H9 (cell line): ENCODE measurements at regions not wholly inside any gene's neighbourhood (a gene's known extent, or its start where the extent isn't known, plus 50 kb on each side); places are given as distances from the start of the nearest gene placed in this dataset.
A peak's percentile ranks its signal among the peaks of the same experiment; 100 is the strongest.

Experiments
- DNase-seq: peaks from one replicate; pipeline ENCODE4 v3.0.0-alpha.2; 2017
- H2AFZ ChIP-seq: one replicate; pipeline ENCODE4 v1.6.1; 2013; ENCODE audit warnings: mild to moderate bottlenecking, low read length, control low read depth, moderate library complexity
- H2AK5ac ChIP-seq: 2 replicates; pipeline ENCODE4 v1.6.1; 2013; ENCODE audit warnings: low read length, control low read depth, mixed read lengths; ENCODE audit not compliant: insufficient read length
- H2BK120ac ChIP-seq: one replicate; pipeline ENCODE4 v1.6.1; 2013; ENCODE audit warnings: low read depth, mild to moderate bottlenecking, low read length, control low read depth, inconsistent platforms; ENCODE audit not compliant: poor library complexity, severe bottlenecking
- H2BK12ac ChIP-seq: 2 replicates; pipeline ENCODE4 v1.6.1; 2013; ENCODE audit warnings: low read length, control low read depth, mixed read lengths, low read depth; ENCODE audit not compliant: insufficient read length
- H2BK15ac ChIP-seq: 2 replicates; pipeline ENCODE4 v1.6.1; 2013; ENCODE audit warnings: low read depth, low read length, control low read depth
- H2BK20ac ChIP-seq: one replicate; pipeline ENCODE4 v1.6.1; 2013; ENCODE audit warnings: low read depth, mild to moderate bottlenecking, low read length, control low read depth, inconsistent platforms; ENCODE audit not compliant: poor library complexity, severe bottlenecking
- H2BK5ac ChIP-seq: 2 replicates; pipeline ENCODE4 v1.6.1; 2013; ENCODE audit warnings: low read length, control low read depth, mixed read lengths; ENCODE audit not compliant: insufficient read length
- H3K14ac ChIP-seq: 2 replicates; pipeline ENCODE4 v1.6.1; 2013; ENCODE audit warnings: low read length, control low read depth; ENCODE audit not compliant: insufficient read depth
- H3K18ac ChIP-seq: 2 replicates; pipeline ENCODE4 v1.6.1; 2013; ENCODE audit warnings: low read depth, mild to moderate bottlenecking, mixed read lengths, low read length, control low read depth; ENCODE audit not compliant: insufficient read length
- H3K23ac ChIP-seq: 2 replicates; pipeline ENCODE4 v1.6.1; 2013; ENCODE audit warnings: low read length, control low read depth, mixed read lengths, low read depth; ENCODE audit not compliant: insufficient read length
- H3K23me2 ChIP-seq: 2 replicates; pipeline ENCODE4 v1.6.1; 2013; ENCODE audit warnings: low read depth, mild to moderate bottlenecking, mixed read lengths, low read length, control low read depth; ENCODE audit not compliant: insufficient read length, poor library complexity, severe bottlenecking
- H3K27ac ChIP-seq: 2 replicates; pipeline ENCODE4 v1.5.1; 2013; ENCODE audit warnings: low read length, control low read depth, mixed read lengths, low read depth; ENCODE audit not compliant: insufficient read length
- H3K27me3 ChIP-seq: 2 replicates; pipeline ENCODE4 v1.6.1; 2013; ENCODE audit warnings: low read length, control low read depth, inconsistent platforms; ENCODE audit not compliant: insufficient read depth
- H3K4ac ChIP-seq: 2 replicates; pipeline ENCODE4 v1.6.1; 2013; ENCODE audit warnings: low read depth, mild to moderate bottlenecking, control low read depth, inconsistent platforms, low read length, moderate library complexity
- H3K4me1 ChIP-seq: 2 replicates; pipeline ENCODE4 v1.6.1; 2013; ENCODE audit warnings: low read length, control low read depth, inconsistent platforms; ENCODE audit not compliant: insufficient read depth
- H3K4me2 ChIP-seq: 2 replicates; pipeline ENCODE4 v1.6.1; 2013; ENCODE audit warnings: low read length, control low read depth, mixed read lengths; ENCODE audit not compliant: insufficient read length, insufficient read depth
- H3K56ac ChIP-seq: 2 replicates; pipeline ENCODE4 v1.6.1; 2013; ENCODE audit warnings: low read depth, mild to moderate bottlenecking, mixed read lengths, low read length, control low read depth; ENCODE audit not compliant: insufficient read length
- H3K79me1 ChIP-seq: 2 replicates; pipeline ENCODE4 v1.6.1; 2013; ENCODE audit warnings: low read depth, mild to moderate bottlenecking, moderate library complexity, low read length, control low read depth, inconsistent platforms; ENCODE audit not compliant: insufficient read depth, poor library complexity, severe bottlenecking
- H3K79me2 ChIP-seq: 2 replicates; pipeline ENCODE4 v1.6.1; 2013; ENCODE audit warnings: low read length, control low read depth, inconsistent platforms; ENCODE audit not compliant: insufficient read depth
- H3K9ac ChIP-seq: 2 replicates; pipeline ENCODE4 v1.6.1; 2013; ENCODE audit warnings: low read length, control low read depth, mixed read lengths; ENCODE audit not compliant: insufficient read length; ENCODE audit errors: extremely low read depth
- H3K9me3 ChIP-seq: one replicate; pipeline ENCODE4 v1.6.1; 2013; ENCODE audit warnings: low read depth, low read length, inconsistent platforms; ENCODE audit not compliant: control insufficient read depth
- H3T11ph ChIP-seq: one replicate; pipeline ENCODE4 v1.6.1; 2013; ENCODE audit warnings: mild to moderate bottlenecking, low read length, control low read depth, inconsistent platforms
- H4K20me1 ChIP-seq: one replicate; pipeline ENCODE4 v1.6.1; 2013; ENCODE audit not compliant: control insufficient read depth, insufficient read length, insufficient read depth
- H4K5ac ChIP-seq: 2 replicates; pipeline ENCODE4 v1.6.1; 2013; ENCODE audit warnings: low read depth, mild to moderate bottlenecking, mixed read lengths, low read length, control low read depth; ENCODE audit not compliant: insufficient read length
- H4K8ac ChIP-seq: replicated peaks from 2 replicates; pipeline ENCODE4 v1.6.1; 2013; ENCODE audit warnings: low read length, control low read depth, mixed read lengths, low read depth; ENCODE audit not compliant: insufficient read length
- H4K91ac ChIP-seq: 2 replicates; pipeline ENCODE4 v1.6.1; 2013; ENCODE audit warnings: low read depth, mild to moderate bottlenecking, moderate library complexity, mixed read lengths, low read length, control low read depth; ENCODE audit not compliant: insufficient read length
- H3K27ac Mint-ChIP-seq, 3 experiments: 2 replicates in 2 of 3; 3 replicates in 1 of 3; pipeline ENCODE4 v1.8.0; 2020 to 2021; ENCODE audit warnings: mixed read lengths in 3 of 3, mild to moderate bottlenecking in 1 of 3, moderate library complexity in 1 of 3
- H3K27me3 Mint-ChIP-seq: 2 replicates; pipeline ENCODE4 v1.8.0; 2021; ENCODE audit warnings: low read depth, mild to moderate bottlenecking, moderate library complexity, mixed read lengths
- H3K36me3 Mint-ChIP-seq, 3 experiments: 2 replicates in 2 of 3; 3 replicates in 1 of 3; pipeline ENCODE4 v1.8.0; 2020 to 2021; ENCODE audit warnings: low read depth in 3 of 3, mixed read lengths in 3 of 3; ENCODE audit not compliant: insufficient read depth in 1 of 3
- H3K4me1 Mint-ChIP-seq, 2 experiments: 2 replicates each; pipeline ENCODE4 v1.8.0; 2020; ENCODE audit warnings: mixed read lengths in 2 of 2
- H3K4me3 Mint-ChIP-seq, 2 experiments: 2 replicates in 1 of 2; 3 replicates in 1 of 2; pipeline ENCODE4 v1.8.0; 2020 to 2021; ENCODE audit warnings: mild to moderate bottlenecking in 2 of 2, mixed read lengths in 2 of 2, moderate library complexity in 1 of 2
- H3K9me3 Mint-ChIP-seq, 2 experiments: 2 replicates in 1 of 2; 3 replicates in 1 of 2; pipeline ENCODE4 v1.8.0; 2020; ENCODE audit warnings: mild to moderate bottlenecking in 2 of 2, mixed read lengths in 2 of 2, moderate library complexity in 1 of 2
- WGBS: extraction: QIAGEN DNeasy Blood & Tissue Kit; methylation state at CpG from one replicate; pipeline ENCODE4 v1.1.7; 2013; ENCODE audit warnings: missing lambda C conversion rate, low lambda C conversion rate, mixed read lengths; ENCODE audit not compliant: insufficient read length; ENCODE audit errors: extremely low coverage; 5-methylcytosine and 5-hydroxymethylcytosine counted together
- TF ChIP-seq, protein P1 (sequence below): fragments of 200-600 bp; sonication (generic); conservative IDR thresholded peaks from 3 replicates; pipeline ENCODE4 v1.8.0; 2021; ENCODE audit warnings: antibody characterized with exemption, mild to moderate bottlenecking

DNA sequence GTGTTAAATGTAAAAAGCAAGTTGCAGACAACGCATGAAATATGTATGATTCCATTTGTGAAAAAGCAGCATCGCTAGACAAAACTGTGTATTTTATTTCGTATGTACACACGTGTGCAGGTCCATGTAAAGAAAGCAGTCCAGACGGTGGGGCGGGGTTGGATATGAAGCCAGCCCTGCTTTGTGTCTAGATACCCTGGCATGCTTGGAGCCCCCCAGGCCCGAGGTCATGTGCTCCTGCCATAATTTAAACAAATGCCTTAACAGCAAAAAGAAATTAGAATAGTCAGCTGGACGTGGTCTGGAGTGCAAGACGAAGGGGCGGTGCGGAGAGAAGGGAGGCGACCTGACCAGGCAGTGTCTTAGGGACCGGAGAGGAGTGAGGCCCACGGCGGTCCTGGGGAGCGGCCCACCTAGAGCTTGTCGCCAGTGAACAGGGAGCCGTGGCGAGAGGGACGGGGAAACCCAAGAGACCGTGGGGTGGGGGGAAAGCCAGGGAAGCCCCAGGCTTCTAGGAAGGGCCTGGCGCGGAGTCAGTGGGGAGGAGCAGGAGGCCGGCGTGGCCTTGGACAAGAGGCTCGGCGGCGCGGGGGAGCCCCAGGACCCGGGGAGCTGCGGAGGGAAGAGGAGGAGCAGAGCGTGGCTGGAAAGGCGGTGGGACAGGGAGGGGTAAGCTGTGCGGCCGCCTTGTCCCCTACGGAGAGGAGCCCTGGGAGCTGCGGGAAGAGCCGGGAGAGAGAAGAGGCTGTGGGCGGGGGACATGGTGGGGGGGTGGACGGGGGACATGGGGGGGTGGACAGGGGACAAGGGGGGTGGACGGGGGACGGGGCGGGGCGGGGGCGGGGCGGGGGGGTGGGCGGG, 118.5 kb upstream of the C14orf180 start:
- H3K27me3 ChIP-seq, result peaks cover 12% of the 10 kb centered on the region; the same call in 1 of the 2 replicates
- no peak overlapping the region for H2BK12ac ChIP-seq
- H3K27ac ChIP-seq, result no peak overlapping the region
- no peaks in the 10 kb centered on the region; the same call in 1 of the 2 replicates for H3K4me1 ChIP-seq
- H3K23ac ChIP-seq, result no peak overlapping the region
- H4K91ac ChIP-seq, result no peak overlapping the region
- H3T11ph ChIP-seq, result no peak overlapping the region
- no peak overlapping the region for H4K8ac ChIP-seq
- TF ChIP-seq, protein P1, sequence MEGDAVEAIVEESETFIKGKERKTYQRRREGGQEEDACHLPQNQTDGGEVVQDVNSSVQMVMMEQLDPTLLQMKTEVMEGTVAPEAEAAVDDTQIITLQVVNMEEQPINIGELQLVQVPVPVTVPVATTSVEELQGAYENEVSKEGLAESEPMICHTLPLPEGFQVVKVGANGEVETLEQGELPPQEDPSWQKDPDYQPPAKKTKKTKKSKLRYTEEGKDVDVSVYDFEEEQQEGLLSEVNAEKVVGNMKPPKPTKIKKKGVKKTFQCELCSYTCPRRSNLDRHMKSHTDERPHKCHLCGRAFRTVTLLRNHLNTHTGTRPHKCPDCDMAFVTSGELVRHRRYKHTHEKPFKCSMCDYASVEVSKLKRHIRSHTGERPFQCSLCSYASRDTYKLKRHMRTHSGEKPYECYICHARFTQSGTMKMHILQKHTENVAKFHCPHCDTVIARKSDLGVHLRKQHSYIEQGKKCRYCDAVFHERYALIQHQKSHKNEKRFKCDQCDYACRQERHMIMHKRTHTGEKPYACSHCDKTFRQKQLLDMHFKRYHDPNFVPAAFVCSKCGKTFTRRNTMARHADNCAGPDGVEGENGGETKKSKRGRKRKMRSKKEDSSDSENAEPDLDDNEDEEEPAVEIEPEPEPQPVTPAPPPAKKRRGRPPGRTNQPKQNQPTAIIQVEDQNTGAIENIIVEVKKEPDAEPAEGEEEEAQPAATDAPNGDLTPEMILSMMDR, result no peak
- H2BK15ac ChIP-seq, result no peak overlapping the region
- H3K23me2 ChIP-seq, result peaks cover 9% of the 10 kb centered on the region
- DNase-seq, result peak; percentile 73
- no peaks in the 10 kb centered on the region for H3K36me3 Mint-ChIP-seq
- no peaks in the 10 kb centered on the region for H3K79me2 ChIP-seq
- H2BK20ac ChIP-seq, result no peak overlapping the region
- no peaks in the 10 kb centered on the region; a peak in 1 of 5 replicates for H3K9me3 Mint-ChIP-seq
- H3K4me3 Mint-ChIP-seq, result peak overlapping the region; percentile 44 to 51
- no peak overlapping the region for H3K18ac ChIP-seq
- peaks cover 85% of the 10 kb centered on the region for H3K27me3 Mint-ChIP-seq
- H4K20me1 ChIP-seq, result no peaks in the 10 kb centered on the region
- no peak overlapping the region for H3K4ac ChIP-seq
- no peak overlapping the region for H3K56ac ChIP-seq
- H2AK5ac ChIP-seq, result no peak overlapping the region
- H3K79me1 ChIP-seq, result no peaks in the 10 kb centered on the region
- no peak overlapping the region for H4K5ac ChIP-seq
- peaks cover 16% of the 10 kb centered on the region in 2 experiments for H3K4me1 Mint-ChIP-seq
- no peak overlapping the region for H3K27ac Mint-ChIP-seq
- H3K4me2 ChIP-seq, result peak overlapping the region; percentile 80
- H2AFZ ChIP-seq, result no peak overlapping the region
- H2BK120ac ChIP-seq, result no peak overlapping the region
- peak overlapping the region; percentile 24; the same call in 1 of the 2 replicates for H3K14ac ChIP-seq
- H3K9me3 ChIP-seq, result no peaks in the 10 kb centered on the region
- H3K9ac ChIP-seq, result no peak overlapping the region
- no CpG with 5 or more reads among the region's 47 CpGs for WGBS
- no peak overlapping the region for H2BK5ac ChIP-seq
